ENCODE measurements at regions not wholly inside any gene's neighbourhood (a gene's known extent, or its start where the extent isn't known, plus 50 kb on each side); places are given as distances from the start of the nearest gene placed in this dataset.
"Not testable (repeated sequence)": the region's sequence is repeated elsewhere in the genome, so short reads cannot be mapped to it uniquely, and the experiment has no call there.

GRCh38 chr1:146317785-146318184 is 89.0 kb upstream of the NOTCH2NLA start:
- H3K4me2 ChIP-seq (ENCODE audit: low read depth, low read length, poor library complexity, severe bottlenecking); H3K9me3 ChIP-seq (ENCODE audit: insufficient read depth, low read length): not testable (repeated sequence)

GRCh38 chr1:146314449-146315246 is 85.8 kb upstream of the NOTCH2NLA start:
- H3K9ac ChIP-seq (ENCODE audit: low read length); H3K27me3 ChIP-seq (ENCODE audit: low read length); H3K36me3 ChIP-seq (ENCODE audit: low read length); H3K27ac ChIP-seq (ENCODE audit: low read depth, low read length); H3K9me2 ChIP-seq (replicated peaks; ENCODE audit: insufficient read depth, low read length); H2AFZ ChIP-seq (ENCODE audit: low read depth, low read length, severe bottlenecking); H3K9me3 ChIP-seq (ENCODE audit: insufficient read depth, low read length); H3K4me2 ChIP-seq (ENCODE audit: low read depth, low read length, poor library complexity, severe bottlenecking); H3F3A ChIP-seq (ENCODE audit: insufficient read depth); H3K4me3 ChIP-seq (ENCODE audit: insufficient read depth, low read length, poor library complexity, severe bottlenecking); H3K79me2 ChIP-seq (ENCODE audit: insufficient read depth, low read length); H4K20me1 ChIP-seq (ENCODE audit: low read depth, low read length): not testable (repeated sequence)

More at GRCh38 chr1:146317785-146318184, 89.0 kb upstream of the NOTCH2NLA start:
- H4K20me1 ChIP-seq (ENCODE audit: low read depth, low read length); H3K9ac ChIP-seq (ENCODE audit: low read length); H3F3A ChIP-seq (ENCODE audit: insufficient read depth); H3K27me3 ChIP-seq (ENCODE audit: low read length); H3K79me2 ChIP-seq (ENCODE audit: insufficient read depth, low read length); H3K27ac ChIP-seq (ENCODE audit: low read depth, low read length); H2AFZ ChIP-seq (ENCODE audit: low read depth, low read length, severe bottlenecking); H3K4me3 ChIP-seq (ENCODE audit: insufficient read depth, low read length, poor library complexity, severe bottlenecking); H3K36me3 ChIP-seq (ENCODE audit: low read length); H3K9me2 ChIP-seq (replicated peaks; ENCODE audit: insufficient read depth, low read length): not testable (repeated sequence)

GRCh38 chr1:146310579-146310978 is 81.8 kb upstream of the NOTCH2NLA start:
- not testable (repeated sequence) for H3K4me2 ChIP-seq (ENCODE audit: low read depth, low read length, poor library complexity, severe bottlenecking); H2AFZ ChIP-seq (ENCODE audit: low read depth, low read length, severe bottlenecking); H3K27ac ChIP-seq (ENCODE audit: low read depth, low read length); H3K9ac ChIP-seq (ENCODE audit: low read length); H3F3A ChIP-seq (ENCODE audit: insufficient read depth); H3K9me3 ChIP-seq (ENCODE audit: insufficient read depth, low read length); H3K27me3 ChIP-seq (ENCODE audit: low read length); H3K4me3 ChIP-seq (ENCODE audit: insufficient read depth, low read length, poor library complexity, severe bottlenecking); H3K9me2 ChIP-seq (replicated peaks; ENCODE audit: insufficient read depth, low read length); H3K36me3 ChIP-seq (ENCODE audit: low read length); H3K79me2 ChIP-seq (ENCODE audit: insufficient read depth, low read length); H4K20me1 ChIP-seq (ENCODE audit: low read depth, low read length)

GRCh38 chr1:146309427-146309826 is 80.6 kb upstream of the NOTCH2NLA start:
- H3K9me3 ChIP-seq (ENCODE audit: insufficient read depth, low read length); H3K79me2 ChIP-seq (ENCODE audit: insufficient read depth, low read length); H2AFZ ChIP-seq (ENCODE audit: low read depth, low read length, severe bottlenecking); H3K36me3 ChIP-seq (ENCODE audit: low read length); H3K27me3 ChIP-seq (ENCODE audit: low read length); H3K4me2 ChIP-seq (ENCODE audit: low read depth, low read length, poor library complexity, severe bottlenecking); H3K9me2 ChIP-seq (replicated peaks; ENCODE audit: insufficient read depth, low read length); H3K27ac ChIP-seq (ENCODE audit: low read depth, low read length); H3K9ac ChIP-seq (ENCODE audit: low read length); H3F3A ChIP-seq (ENCODE audit: insufficient read depth); H4K20me1 ChIP-seq (ENCODE audit: low read depth, low read length); H3K4me3 ChIP-seq (ENCODE audit: insufficient read depth, low read length, poor library complexity, severe bottlenecking): not testable (repeated sequence)

GRCh38 chr1:146308892-146309291 is 80.1 kb upstream of the NOTCH2NLA start:
- H3K4me3 ChIP-seq (ENCODE audit: insufficient read depth, low read length, poor library complexity, severe bottlenecking); H3K4me2 ChIP-seq (ENCODE audit: low read depth, low read length, poor library complexity, severe bottlenecking); H3K9me3 ChIP-seq (ENCODE audit: insufficient read depth, low read length); H3K36me3 ChIP-seq (ENCODE audit: low read length); H4K20me1 ChIP-seq (ENCODE audit: low read depth, low read length); H2AFZ ChIP-seq (ENCODE audit: low read depth, low read length, severe bottlenecking); H3K27ac ChIP-seq (ENCODE audit: low read depth, low read length); H3F3A ChIP-seq (ENCODE audit: insufficient read depth); H3K9ac ChIP-seq (ENCODE audit: low read length); H3K27me3 ChIP-seq (ENCODE audit: low read length); H3K9me2 ChIP-seq (replicated peaks; ENCODE audit: insufficient read depth, low read length); H3K79me2 ChIP-seq (ENCODE audit: insufficient read depth, low read length): not testable (repeated sequence)

GRCh38 chr1:146308152-146308551 is 79.3 kb upstream of the NOTCH2NLA start:
- not testable (repeated sequence) for H4K20me1 ChIP-seq (ENCODE audit: low read depth, low read length); H3K79me2 ChIP-seq (ENCODE audit: insufficient read depth, low read length); H3K27ac ChIP-seq (ENCODE audit: low read depth, low read length); H3K9me3 ChIP-seq (ENCODE audit: insufficient read depth, low read length); H3F3A ChIP-seq (ENCODE audit: insufficient read depth); H2AFZ ChIP-seq (ENCODE audit: low read depth, low read length, severe bottlenecking); H3K4me3 ChIP-seq (ENCODE audit: insufficient read depth, low read length, poor library complexity, severe bottlenecking); H3K9ac ChIP-seq (ENCODE audit: low read length); H3K9me2 ChIP-seq (replicated peaks; ENCODE audit: insufficient read depth, low read length); H3K27me3 ChIP-seq (ENCODE audit: low read length); H3K36me3 ChIP-seq (ENCODE audit: low read length); H3K4me2 ChIP-seq (ENCODE audit: low read depth, low read length, poor library complexity, severe bottlenecking)

GRCh38 chr1:146307632-146308031 is 78.8 kb upstream of the NOTCH2NLA start:
- H3F3A ChIP-seq (ENCODE audit: insufficient read depth); H3K36me3 ChIP-seq (ENCODE audit: low read length); H3K4me2 ChIP-seq (ENCODE audit: low read depth, low read length, poor library complexity, severe bottlenecking); H3K4me3 ChIP-seq (ENCODE audit: insufficient read depth, low read length, poor library complexity, severe bottlenecking); H3K9ac ChIP-seq (ENCODE audit: low read length); H3K79me2 ChIP-seq (ENCODE audit: insufficient read depth, low read length); H2AFZ ChIP-seq (ENCODE audit: low read depth, low read length, severe bottlenecking); H3K27me3 ChIP-seq (ENCODE audit: low read length); H3K9me3 ChIP-seq (ENCODE audit: insufficient read depth, low read length); H3K9me2 ChIP-seq (replicated peaks; ENCODE audit: insufficient read depth, low read length); H4K20me1 ChIP-seq (ENCODE audit: low read depth, low read length); H3K27ac ChIP-seq (ENCODE audit: low read depth, low read length): not testable (repeated sequence)

GRCh38 chr1:146306651-146307050 is 77.8 kb upstream of the NOTCH2NLA start:
- not testable (repeated sequence) for H4K20me1 ChIP-seq (ENCODE audit: low read depth, low read length); H3K27me3 ChIP-seq (ENCODE audit: low read length); H3K36me3 ChIP-seq (ENCODE audit: low read length)

More at GRCh38 chr1:146306651-146307050, 77.8 kb upstream of the NOTCH2NLA start:
- H3F3A ChIP-seq (ENCODE audit: insufficient read depth); H3K4me2 ChIP-seq (ENCODE audit: low read depth, low read length, poor library complexity, severe bottlenecking); H2AFZ ChIP-seq (ENCODE audit: low read depth, low read length, severe bottlenecking); H3K9me3 ChIP-seq (ENCODE audit: insufficient read depth, low read length); H3K4me3 ChIP-seq (ENCODE audit: insufficient read depth, low read length, poor library complexity, severe bottlenecking); H3K27ac ChIP-seq (ENCODE audit: low read depth, low read length); H3K9me2 ChIP-seq (replicated peaks; ENCODE audit: insufficient read depth, low read length); H3K9ac ChIP-seq (ENCODE audit: low read length); H3K79me2 ChIP-seq (ENCODE audit: insufficient read depth, low read length): not testable (repeated sequence)

Data from SU-DHL-6 (cell line).